GM23248 (cell line): ENCODE measurements at regions not wholly inside any gene's neighbourhood (a gene's known extent, or its start where the extent isn't known, plus 50 kb on each side); places are given as distances from the start of the nearest gene placed in this dataset.

Experiments
- EZH2 ChIP-seq: fragments of 200-600 bp; sonication (generic); IDR thresholded peaks from 2 replicates; pipeline ENCODE4 v1.6.1; 2018; ENCODE audit warnings: antibody characterized with exemption, mild to moderate bottlenecking; ENCODE audit not compliant: insufficient read depth, poor library complexity, severe bottlenecking
- EZH2phosphoT487 ChIP-seq: fragments of 200-600 bp; sonication (generic); IDR thresholded peaks from 2 replicates; pipeline ENCODE4 v1.6.1; 2018; ENCODE audit warnings: antibody characterized with exemption, moderate library complexity, mild to moderate bottlenecking, low read depth; ENCODE audit not compliant: insufficient read depth

GRCh38 chr10:64528294-64529002 is 1007.2 kb downstream of the REEP3 start:
- TF ChIP-seq EZH2 = no peak
- no peak for TF ChIP-seq EZH2phosphoT487
